NT2/D1 (cell line): ENCODE measurements at regions not wholly inside any gene's neighbourhood (a gene's known extent, or its start where the extent isn't known, plus 50 kb on each side); places are given as distances from the start of the nearest gene placed in this dataset.
"Not testable (repeated sequence)": the region's sequence is repeated elsewhere in the genome, so short reads cannot be mapped to it uniquely, and the experiment has no call there.

Source experiments
- DNase-seq: peaks from one replicate; pipeline ENCODE4 v3.0.0-alpha.2; 2011; ENCODE audit warnings: low read depth, low spot score
- H3K27me3 ChIP-seq: 2 replicates; pipeline ENCODE4 v1.6.0; 2011; ENCODE audit warnings: mild to moderate bottlenecking; ENCODE audit not compliant: insufficient read length, insufficient read depth
- H3K36me3 ChIP-seq: 2 replicates; pipeline ENCODE4 v1.6.1; 2011; ENCODE audit warnings: mild to moderate bottlenecking, low read length, mixed read lengths; ENCODE audit not compliant: insufficient read depth, insufficient read length
- H3K4me1 ChIP-seq: 2 replicates; pipeline ENCODE4 v1.5.1; 2011; ENCODE audit not compliant: insufficient read depth, insufficient read length
- H3K4me3 ChIP-seq: 2 replicates; pipeline ENCODE4 v1.5.1; 2011; ENCODE audit warnings: low read depth; ENCODE audit not compliant: insufficient read length
- H3K9ac ChIP-seq: 2 replicates; pipeline ENCODE4 v1.6.0; 2011; ENCODE audit warnings: low read depth; ENCODE audit not compliant: insufficient read length
- H3K9me3 ChIP-seq: 2 replicates; pipeline ENCODE4 v1.5.1; 2011; ENCODE audit warnings: mild to moderate bottlenecking, low read length; ENCODE audit not compliant: insufficient read depth
- SUZ12 ChIP-seq: IDR thresholded peaks from 2 replicates; pipeline ENCODE4 v1.6.1; 2011; ENCODE audit not compliant: insufficient read length, insufficient read depth; ENCODE audit errors: extremely low read depth
- YY1 ChIP-seq: IDR thresholded peaks from 2 replicates; pipeline ENCODE4 v1.6.1; 2011; ENCODE audit not compliant: insufficient read length, insufficient read depth
- ZNF274 ChIP-seq: IDR thresholded peaks from 2 replicates; pipeline ENCODE4 v1.6.1; 2011; ENCODE audit warnings: mild to moderate bottlenecking, low read depth, low read length

DNA sequence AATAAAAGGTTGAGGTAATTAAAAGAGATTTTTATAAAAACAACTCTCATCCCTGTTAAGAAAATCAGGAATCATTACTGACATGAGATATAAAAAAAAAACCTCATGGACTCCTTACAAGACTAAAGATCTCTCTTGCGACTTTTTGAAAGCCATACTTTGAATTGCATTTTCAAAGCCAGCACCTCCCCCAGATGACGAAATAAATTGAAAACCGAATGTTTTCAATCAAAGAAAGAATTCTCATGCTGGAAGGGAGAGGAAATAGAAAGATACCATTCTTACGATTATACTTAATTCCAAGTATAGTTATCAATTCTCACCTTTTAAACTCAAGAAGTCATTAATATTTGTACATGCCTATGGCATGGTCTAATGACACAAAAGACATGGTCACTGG lies 452.3 kb downstream of the GJA1 start:
- H3K9ac ChIP-seq: no peak overlapping the region
- no peak for DNase-seq
- H3K27me3 ChIP-seq: no peaks in the 10 kb centered on the region
- 0 out of 2 replicates have a peak, but pooled peaks cover 7% of the 10 kb centered on the region for H3K9me3 ChIP-seq
- no peaks in the 10 kb centered on the region for H3K4me1 ChIP-seq
- no peak overlapping the region for H3K4me3 ChIP-seq
- no peaks in the 10 kb centered on the region for H3K36me3 ChIP-seq
- no peak for TF ChIP-seq ZNF274
- no peak for TF ChIP-seq YY1
- no peak for TF ChIP-seq SUZ12

DNA sequence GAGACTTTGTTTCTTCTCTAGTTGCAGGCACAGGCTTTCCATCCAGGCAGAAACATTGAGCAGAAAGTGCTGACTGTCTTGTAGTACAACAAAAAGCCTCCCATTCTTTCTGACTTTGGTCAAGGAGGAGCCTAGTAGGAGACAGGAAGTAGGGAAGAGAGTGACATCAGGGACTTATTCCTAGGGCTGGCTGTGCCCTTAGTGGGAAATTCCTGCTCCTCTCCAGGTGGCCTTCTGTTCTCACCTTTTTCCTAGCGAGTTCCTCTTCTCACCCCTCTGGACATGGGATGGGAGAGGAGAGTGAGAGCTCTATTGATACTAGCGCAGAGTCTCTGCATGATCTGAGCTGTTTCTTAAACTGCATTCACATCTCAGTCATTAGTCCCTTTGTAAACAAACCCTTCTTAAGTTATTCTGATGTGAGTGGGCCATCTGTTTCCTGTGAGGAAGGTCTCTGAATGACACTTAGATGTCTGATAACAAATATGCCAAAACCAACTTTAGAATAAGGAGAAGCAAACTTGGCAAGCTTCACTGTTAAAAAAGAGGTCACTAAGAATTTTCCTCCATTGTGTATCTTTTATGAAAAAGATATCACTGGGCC lies 455.0 kb downstream of the GJA1 start:
- peak; percentile 1 for DNase-seq
- H3K4me3 ChIP-seq: no peak overlapping the region
- 0 out of 2 replicates have a peak, but pooled peaks cover 7% of the 10 kb centered on the region for H3K9me3 ChIP-seq
- H3K36me3 ChIP-seq: no peaks in the 10 kb centered on the region
- no peaks in the 10 kb centered on the region for H3K27me3 ChIP-seq
- TF ChIP-seq ZNF274: no peak
- no peak overlapping the region for H3K9ac ChIP-seq
- H3K4me1 ChIP-seq: no peaks in the 10 kb centered on the region

DNA sequence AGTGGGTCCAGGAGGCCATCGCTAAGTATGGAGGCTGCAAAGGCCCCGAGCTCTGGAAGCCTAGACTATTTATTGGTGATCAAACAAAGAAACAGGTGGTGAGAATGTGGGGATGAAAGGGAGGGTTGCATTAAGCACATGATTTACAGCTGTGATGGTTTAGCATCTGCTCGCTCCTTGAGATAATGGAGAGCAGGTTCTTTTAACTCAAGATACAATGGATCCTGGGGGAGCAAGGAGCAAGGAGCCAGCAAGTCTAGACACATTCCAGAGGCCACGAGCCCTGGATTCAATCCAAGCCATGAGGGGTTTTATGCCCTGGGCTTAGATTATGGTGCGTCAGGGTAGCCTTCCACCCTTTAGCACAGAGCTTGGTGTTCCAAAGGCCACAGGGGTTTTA lies 460.3 kb downstream of the GJA1 start:
- not testable (repeated sequence) for H3K4me3 ChIP-seq, H3K9me3 ChIP-seq, H3K9ac ChIP-seq, DNase-seq, H3K27me3 ChIP-seq, H3K4me1 ChIP-seq, H3K36me3 ChIP-seq

DNA sequence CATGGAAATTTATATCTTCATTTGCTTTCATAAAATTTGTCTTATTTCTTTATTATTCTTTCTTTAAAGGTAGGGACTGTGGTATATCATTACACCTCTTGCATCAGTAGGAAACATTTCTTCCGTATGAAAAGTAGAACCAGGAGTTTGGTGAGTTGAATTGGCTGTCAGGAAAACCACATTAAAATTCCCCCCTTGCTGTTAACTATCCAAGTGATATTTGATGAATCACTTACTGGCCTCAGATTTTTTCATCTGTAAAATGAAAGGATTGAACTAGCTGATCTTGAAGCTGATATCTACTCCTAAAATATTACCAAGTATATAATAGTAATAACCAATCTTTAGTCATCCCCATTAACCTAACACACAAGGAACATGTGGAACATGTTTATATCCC lies 460.9 kb downstream of the GJA1 start:
- no peak for DNase-seq
- Histone ChIP-seq H3K9ac (no peak overlapping the region), H3K36me3 (no peaks in the 10 kb centered on the region), H3K27me3 (no peaks in the 10 kb centered on the region), H3K9me3 (no peaks in the 10 kb centered on the region), H3K4me3 (no peak overlapping the region), H3K4me1 (no peaks in the 10 kb centered on the region)
- TF ChIP-seq YY1: no peak
- TF ChIP-seq ZNF274: no peak
- TF ChIP-seq SUZ12: no peak

DNA sequence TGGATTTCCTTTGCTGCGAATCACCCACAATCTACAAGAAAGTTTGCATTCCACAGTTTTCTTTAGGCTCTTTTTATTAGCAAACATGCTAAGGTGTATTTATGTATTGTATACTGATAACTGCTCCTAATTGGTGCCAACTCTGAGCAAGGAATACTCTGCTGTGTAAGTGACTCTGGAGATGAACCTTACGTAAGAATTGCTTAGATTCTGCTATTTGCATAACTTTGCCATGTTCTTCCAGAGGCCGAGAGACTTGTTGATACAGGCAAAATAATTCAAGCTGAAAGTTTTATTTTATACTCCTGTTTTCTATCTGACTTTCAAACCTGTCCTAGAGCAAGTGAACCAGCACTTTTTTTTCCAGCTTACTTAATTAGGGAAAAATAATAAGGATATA lies 461.3 kb downstream of the GJA1 start:
- no peak for DNase-seq
- TF ChIP-seq YY1 (no peak), SUZ12 (no peak), ZNF274 (no peak)
- H3K9me3 ChIP-seq: no peaks in the 10 kb centered on the region
- no peak overlapping the region for H3K9ac ChIP-seq
- H3K4me3 ChIP-seq: no peak overlapping the region
- H3K36me3 ChIP-seq: no peaks in the 10 kb centered on the region
- no peaks in the 10 kb centered on the region for H3K4me1 ChIP-seq
- no peaks in the 10 kb centered on the region for H3K27me3 ChIP-seq

DNA sequence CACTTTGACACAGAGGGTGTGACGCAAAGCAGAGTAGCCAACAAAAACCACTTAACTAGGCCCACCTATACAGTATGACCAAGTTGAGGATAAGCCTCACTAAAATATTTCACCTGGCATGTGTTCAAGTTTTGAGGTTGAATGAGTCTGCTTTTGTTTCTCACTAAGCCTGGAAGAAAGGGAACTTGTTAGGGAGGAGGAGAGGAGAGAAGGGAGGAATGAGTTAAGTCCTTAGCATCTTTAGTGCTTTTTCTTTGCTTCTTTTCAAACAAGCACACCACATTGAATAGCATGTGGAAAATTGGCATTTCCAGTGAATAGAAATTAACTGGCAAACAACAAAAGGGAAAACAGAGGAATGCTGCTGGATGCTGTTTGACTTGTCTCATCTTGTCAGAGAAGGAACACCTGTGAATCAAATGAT lies 461.9 kb downstream of the GJA1 start:
- no peaks in the 10 kb centered on the region for H3K4me1 ChIP-seq
- H3K27me3 ChIP-seq: no peaks in the 10 kb centered on the region
- TF ChIP-seq ZNF274 (no peak), SUZ12 (no peak), YY1 (no peak)
- H3K9me3 ChIP-seq: no peaks in the 10 kb centered on the region
- no peak overlapping the region for H3K9ac ChIP-seq
- H3K4me3 ChIP-seq: no peak overlapping the region
- peak; percentile 16 for DNase-seq
- no peaks in the 10 kb centered on the region for H3K36me3 ChIP-seq

DNA sequence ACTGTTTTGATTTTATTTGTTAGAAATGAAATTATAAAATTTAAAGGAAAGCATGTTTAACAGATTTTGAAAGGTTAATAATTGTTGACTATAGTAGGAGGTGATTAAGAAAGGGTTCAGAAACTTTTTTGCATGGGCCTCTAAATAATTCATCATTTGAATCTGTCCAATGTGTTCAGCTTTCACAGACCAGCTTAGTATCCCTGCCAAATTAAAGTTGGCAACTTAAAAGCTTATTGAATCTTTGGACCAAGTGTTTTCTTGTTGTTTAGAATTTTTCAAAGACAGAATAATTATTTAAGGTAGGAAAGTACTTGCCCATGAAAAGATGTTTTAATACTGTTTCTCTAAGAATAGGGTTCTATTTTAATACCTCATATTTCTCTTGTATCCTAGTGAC lies 466.0 kb downstream of the GJA1 start:
- Histone ChIP-seq H3K4me1 (no peaks in the 10 kb centered on the region), H3K27me3 (no peaks in the 10 kb centered on the region), H3K9ac (no peak overlapping the region), H3K36me3 (no peaks in the 10 kb centered on the region), H3K4me3 (no peak overlapping the region), H3K9me3 (no peaks in the 10 kb centered on the region)
- DNase-seq: no peak
- TF ChIP-seq SUZ12 (no peak), YY1 (no peak), ZNF274 (no peak)

DNA sequence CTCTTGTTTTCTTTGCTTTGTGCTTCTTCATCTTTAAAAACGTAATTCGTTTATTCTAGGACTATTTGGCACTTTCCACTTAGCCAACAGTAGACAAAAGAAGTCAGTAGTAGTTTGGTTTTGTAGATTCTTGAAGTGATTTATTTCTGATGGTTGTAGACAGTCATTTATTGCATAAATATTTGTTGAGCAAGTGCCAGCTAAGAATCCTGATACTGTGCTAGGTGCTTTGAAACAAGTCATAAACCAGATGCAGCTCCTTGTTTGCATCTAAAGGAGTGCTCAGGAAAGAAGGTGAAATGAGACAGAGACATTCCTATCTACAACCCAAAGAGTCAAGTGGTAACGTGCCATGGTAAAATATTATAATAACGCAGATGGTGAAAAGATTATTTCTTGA lies 469.1 kb downstream of the GJA1 start:
- H3K4me1 ChIP-seq: no peaks in the 10 kb centered on the region
- no peak overlapping the region for H3K4me3 ChIP-seq
- no peaks in the 10 kb centered on the region for H3K9me3 ChIP-seq
- no peak overlapping the region for H3K9ac ChIP-seq
- H3K36me3 ChIP-seq: no peaks in the 10 kb centered on the region
- no peak for DNase-seq
- no peaks in the 10 kb centered on the region for H3K27me3 ChIP-seq
- TF ChIP-seq SUZ12 (no peak), ZNF274 (no peak), YY1 (no peak)
